Calu3 (cell line): ENCODE measurements at regions not wholly inside any gene's neighbourhood (a gene's known extent, or its start where the extent isn't known, plus 50 kb on each side); places are given as distances from the start of the nearest gene placed in this dataset.

Experiments
- BruUV-seq: library from RNA; stranded (reverse); fragments of 400-500 nt; replicated peaks from 2 replicates; lab custom pipeline; 2021; lab: Mats Ljungman, UMichigan
- CTCF ChIA-PET: fragments of 300-600 bp; sonication (Branson Sonifier 250); formaldehyde crosslinking; loops from one replicate; lab custom pipeline; 2022; ENCODE audit warnings: antibody characterized with exemption; lab: Charles Lee
- DNase-seq: peaks from one replicate; pipeline ENCODE4 v3.0.0; 2022
- H3K27ac Mint-ChIP-seq: one replicate; pipeline ENCODE4 v1.8.0; 2022; ENCODE audit warnings: mixed read lengths; ENCODE audit not compliant: unreplicated experiment
- H3K27me3 Mint-ChIP-seq: one replicate; pipeline ENCODE4 v1.8.0; 2022; ENCODE audit warnings: mixed read lengths; ENCODE audit not compliant: unreplicated experiment
- H3K36me3 Mint-ChIP-seq: one replicate; pipeline ENCODE4 v1.8.0; 2022; ENCODE audit warnings: mild to moderate bottlenecking, moderate library complexity, mixed read lengths; ENCODE audit not compliant: insufficient read depth, unreplicated experiment
- H3K4me1 Mint-ChIP-seq: one replicate; pipeline ENCODE4 v1.8.0; 2022; ENCODE audit warnings: mild to moderate bottlenecking, low read depth, mixed read lengths; ENCODE audit not compliant: unreplicated experiment
- H3K4me3 Mint-ChIP-seq: one replicate; pipeline ENCODE4 v1.8.0; 2022; ENCODE audit warnings: mild to moderate bottlenecking, low read depth, moderate library complexity, mixed read lengths; ENCODE audit not compliant: unreplicated experiment
- H3K9me3 Mint-ChIP-seq: one replicate; pipeline ENCODE4 v1.8.0; 2022; ENCODE audit warnings: low read depth, mixed read lengths; ENCODE audit not compliant: unreplicated experiment
- intact Hi-C: fragments of 100-400 bp; cut with micrococcal nuclease; formaldehyde crosslinking; loops from one replicate; pipeline ENCODE4 v1.10.0; 2022; ENCODE audit not compliant: unreplicated experiment
- TF ChIP-seq, protein P1 (sequence below): fragments of 200-600 bp; IDR thresholded peaks from one replicate; pipeline ENCODE4 v1.8.0; 2022; ENCODE audit warnings: antibody characterized with exemption; ENCODE audit not compliant: unreplicated experiment

DNA sequence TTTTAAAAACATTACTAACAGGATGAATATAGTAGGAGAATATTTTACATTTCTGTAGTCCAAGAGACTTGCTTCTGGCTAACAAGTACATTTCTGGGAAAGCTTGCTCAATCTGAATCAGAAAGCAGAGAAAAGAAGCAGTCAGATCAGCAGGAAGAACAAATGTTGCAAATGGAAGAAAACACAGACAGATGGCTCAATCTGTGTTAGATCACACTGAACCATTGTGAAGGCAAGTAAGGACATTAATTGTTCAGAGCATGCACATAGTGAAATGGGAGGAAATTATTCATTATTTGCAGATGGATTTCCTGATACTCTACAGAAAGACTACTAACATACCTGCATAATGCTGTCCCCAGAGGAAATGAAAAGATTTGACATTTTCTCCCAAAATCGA lies 65.2 kb upstream of the CNOT2 start:
- H3K4me1 Mint-ChIP-seq = peaks cover 13% of the 10 kb centered on the region
- peaks cover 6% of the 10 kb centered on the region for H3K9me3 Mint-ChIP-seq
- no TSS peak for BruUV-seq
- H3K4me3 Mint-ChIP-seq = no peak overlapping the region
- intact Hi-C loops = no loop called here
- DNase-seq = no peak
- TF ChIP-seq, protein P1, sequence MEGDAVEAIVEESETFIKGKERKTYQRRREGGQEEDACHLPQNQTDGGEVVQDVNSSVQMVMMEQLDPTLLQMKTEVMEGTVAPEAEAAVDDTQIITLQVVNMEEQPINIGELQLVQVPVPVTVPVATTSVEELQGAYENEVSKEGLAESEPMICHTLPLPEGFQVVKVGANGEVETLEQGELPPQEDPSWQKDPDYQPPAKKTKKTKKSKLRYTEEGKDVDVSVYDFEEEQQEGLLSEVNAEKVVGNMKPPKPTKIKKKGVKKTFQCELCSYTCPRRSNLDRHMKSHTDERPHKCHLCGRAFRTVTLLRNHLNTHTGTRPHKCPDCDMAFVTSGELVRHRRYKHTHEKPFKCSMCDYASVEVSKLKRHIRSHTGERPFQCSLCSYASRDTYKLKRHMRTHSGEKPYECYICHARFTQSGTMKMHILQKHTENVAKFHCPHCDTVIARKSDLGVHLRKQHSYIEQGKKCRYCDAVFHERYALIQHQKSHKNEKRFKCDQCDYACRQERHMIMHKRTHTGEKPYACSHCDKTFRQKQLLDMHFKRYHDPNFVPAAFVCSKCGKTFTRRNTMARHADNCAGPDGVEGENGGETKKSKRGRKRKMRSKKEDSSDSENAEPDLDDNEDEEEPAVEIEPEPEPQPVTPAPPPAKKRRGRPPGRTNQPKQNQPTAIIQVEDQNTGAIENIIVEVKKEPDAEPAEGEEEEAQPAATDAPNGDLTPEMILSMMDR = no peak
- CTCF ChIA-PET = no interaction called here
- no peaks in the 10 kb centered on the region for H3K27me3 Mint-ChIP-seq
- H3K36me3 Mint-ChIP-seq = no peaks in the 10 kb centered on the region
- H3K27ac Mint-ChIP-seq = peak overlapping the region; percentile 47

DNA sequence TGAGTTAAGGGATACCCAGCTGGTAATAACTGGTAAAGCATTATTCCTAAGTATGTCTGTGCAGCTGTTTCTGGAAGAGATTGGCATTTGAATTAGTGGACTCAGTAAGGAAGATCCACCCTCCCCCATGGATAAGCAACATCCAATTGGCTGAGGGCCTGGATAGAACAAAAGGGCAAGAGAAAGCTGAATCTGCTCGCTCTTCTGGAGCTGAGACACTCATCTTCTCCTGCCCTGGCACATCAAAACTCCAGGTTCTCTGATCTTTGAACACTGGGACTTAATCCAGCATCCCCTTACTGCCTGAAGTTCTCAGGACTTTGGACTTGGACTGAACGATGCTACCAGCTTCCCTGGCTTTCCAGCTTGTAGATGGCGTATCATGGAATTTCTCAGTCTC lies 63.1 kb upstream of the CNOT2 start:
- BruUV-seq = no TSS peak
- Mint-ChIP-seq H3K4me1 (peaks cover 13% of the 10 kb centered on the region), H3K27ac (no peak overlapping the region), H3K36me3 (no peaks in the 10 kb centered on the region), H3K9me3 (peaks cover 6% of the 10 kb centered on the region), H3K4me3 (no peak overlapping the region), H3K27me3 (no peaks in the 10 kb centered on the region)
- intact Hi-C loops = no loop called here
- CTCF ChIA-PET = no interaction called here
- DNase-seq = no peak
- TF ChIP-seq, protein P1 = no peak

DNA sequence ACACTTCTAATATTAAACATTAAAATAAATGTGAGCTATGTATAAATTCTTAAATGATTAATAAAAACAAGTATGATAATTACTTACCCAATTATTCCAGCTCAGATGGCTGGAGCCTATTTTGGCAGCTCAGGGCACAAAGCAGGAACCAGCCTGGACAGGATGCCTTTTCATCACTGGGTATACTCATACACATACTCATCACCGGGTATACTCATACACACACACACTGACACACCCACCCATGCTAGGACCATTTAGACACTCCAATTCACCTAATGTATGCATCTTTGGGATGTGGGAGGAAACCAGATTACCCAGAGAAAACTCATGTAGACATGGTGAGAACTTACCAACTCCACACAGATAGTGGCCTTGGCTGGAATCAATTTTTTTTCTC lies 57.9 kb upstream of the CNOT2 start:
- H3K27me3 Mint-ChIP-seq = no peaks in the 10 kb centered on the region
- no peaks in the 10 kb centered on the region for H3K36me3 Mint-ChIP-seq
- H3K9me3 Mint-ChIP-seq = peaks cover 3% of the 10 kb centered on the region
- H3K4me1 Mint-ChIP-seq = peaks cover 20% of the 10 kb centered on the region
- no peak for DNase-seq
- no peak overlapping the region for H3K27ac Mint-ChIP-seq
- BruUV-seq = no TSS peak
- H3K4me3 Mint-ChIP-seq = no peak overlapping the region
- intact Hi-C loops = no loop called here
- TF ChIP-seq, protein P1 = no peak
- CTCF ChIA-PET = no interaction called here

DNA sequence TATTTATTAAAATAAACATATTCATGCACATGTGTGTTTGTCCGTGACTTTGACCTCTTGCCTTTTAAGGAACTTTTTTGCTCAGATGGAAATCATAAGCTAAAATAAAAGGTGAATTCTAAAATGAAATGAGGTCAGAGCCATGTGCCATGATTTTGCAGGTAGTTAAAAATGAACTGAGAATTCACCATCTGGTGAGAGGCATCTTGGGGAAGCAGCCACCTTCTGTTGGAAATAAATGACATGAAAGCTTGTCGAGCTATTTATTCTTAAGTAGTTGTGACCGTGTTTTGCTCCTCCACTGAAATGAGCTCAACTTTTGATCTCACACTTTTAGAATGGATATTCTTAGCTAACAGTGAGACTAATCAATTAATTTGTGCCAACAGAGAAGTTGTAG lies 56.8 kb upstream of the CNOT2 start:
- intact Hi-C loops = no loop called here
- H3K27me3 Mint-ChIP-seq = no peaks in the 10 kb centered on the region
- no peak overlapping the region for H3K27ac Mint-ChIP-seq
- peaks cover 28% of the 10 kb centered on the region for H3K4me1 Mint-ChIP-seq
- CTCF ChIA-PET = no interaction called here
- TF ChIP-seq, protein P1 = no peak
- H3K36me3 Mint-ChIP-seq = no peaks in the 10 kb centered on the region
- peaks cover 3% of the 10 kb centered on the region for H3K9me3 Mint-ChIP-seq
- no peak overlapping the region for H3K4me3 Mint-ChIP-seq
- DNase-seq = no peak
- no TSS peak for BruUV-seq
